ENCODE measurements at regions not wholly inside any gene's neighbourhood (a gene's known extent, or its start where the extent isn't known, plus 50 kb on each side); places are given as distances from the start of the nearest gene placed in this dataset.

DNA sequence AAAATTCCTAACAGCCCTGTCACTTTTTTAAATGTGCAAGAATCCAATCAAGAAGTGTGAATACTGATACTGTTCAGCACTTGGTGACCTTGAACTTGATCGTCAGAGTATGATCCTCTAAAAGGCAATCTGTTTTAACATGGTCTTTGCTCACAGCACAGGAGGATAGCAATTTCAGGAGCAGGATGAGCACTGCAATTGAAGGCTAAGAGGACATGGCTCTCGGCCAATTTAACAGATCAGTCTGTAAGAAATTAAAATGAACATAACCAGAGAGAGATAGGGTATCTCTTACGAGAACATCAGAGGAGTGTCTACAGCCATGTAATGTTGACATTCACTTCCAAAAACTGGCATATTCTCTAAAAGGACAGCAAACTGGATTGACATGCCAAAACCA lies 243.1 kb downstream of the LTN1 start:
- DNase-seq (ENCODE audit: low spot score) = no peak

GRCh38 chr21:28747464-28747863 lies 245.2 kb downstream of the LTN1 start:
- no peak for DNase-seq (ENCODE audit: low spot score)

DNA sequence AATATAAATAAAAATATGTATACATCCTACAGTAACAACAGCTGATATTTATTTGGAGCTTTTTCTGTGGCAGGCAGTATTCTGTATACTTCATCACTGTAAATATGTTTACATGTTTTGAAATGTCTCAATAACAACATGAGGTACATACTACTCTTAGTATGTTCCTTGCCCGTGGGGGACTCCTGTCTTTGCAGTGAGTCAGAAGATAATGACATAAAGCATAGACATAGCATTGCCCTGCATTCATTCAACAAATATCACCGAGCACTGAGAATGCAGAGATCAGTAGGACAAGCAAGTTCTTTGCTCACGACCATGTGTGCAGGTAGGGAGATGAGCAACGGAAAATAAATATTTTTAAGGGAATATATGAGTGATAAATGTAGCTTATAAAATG lies 246.5 kb downstream of the LTN1 start:
- no peak for DNase-seq (ENCODE audit: low spot score)

DNA sequence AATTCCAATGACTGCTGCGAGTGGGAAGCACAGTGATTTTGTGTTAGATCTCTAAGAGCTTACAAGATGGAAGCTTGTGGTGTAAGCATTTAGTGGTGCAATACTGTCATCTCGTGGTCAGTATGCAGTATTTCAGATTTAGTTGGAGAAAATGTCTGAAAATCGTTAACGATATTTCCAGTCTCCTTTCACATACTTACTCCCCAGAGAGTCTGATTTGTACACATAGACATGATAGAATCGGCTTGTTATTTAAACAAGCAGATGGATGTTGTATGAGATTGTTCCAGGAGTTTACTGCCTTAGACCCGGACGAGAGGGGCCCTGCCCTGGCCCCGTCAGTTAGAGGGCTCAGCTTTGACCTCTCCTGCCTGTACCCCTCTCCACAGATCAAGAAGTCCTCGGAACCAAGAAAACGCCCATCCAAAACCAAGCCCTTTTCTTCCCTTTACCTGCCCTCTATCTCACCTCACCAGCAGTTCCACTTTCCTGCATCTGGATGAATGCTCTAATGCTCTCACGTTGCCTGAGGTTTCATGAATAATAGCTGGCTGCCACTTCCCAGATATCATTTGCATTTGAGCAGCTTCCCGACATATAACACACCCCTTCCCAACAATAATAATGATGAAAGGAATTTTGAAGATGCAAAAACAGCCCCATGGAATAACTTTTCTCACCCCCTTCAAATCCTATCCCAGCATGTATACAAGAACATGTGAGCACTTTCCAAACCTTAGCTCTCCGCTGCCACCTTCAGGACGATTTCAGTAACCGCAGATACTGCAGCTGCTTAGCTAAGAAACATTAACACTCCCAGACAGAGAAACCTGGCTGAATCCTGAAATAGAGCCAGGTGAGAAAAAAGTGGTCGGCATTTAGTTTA lies 247.3 kb downstream of the LTN1 start:
- peak; percentile 77 for DNase-seq (ENCODE audit: low spot score)

- DNase-seq (ENCODE audit: low spot score) = no peak
Measured at GRCh38 chr21:28743723-28744122, 249.0 kb downstream of the LTN1 start.

- DNase-seq (ENCODE audit: low spot score) = no peak
Measured at GRCh38 chr21:28742527-28742926, 250.2 kb downstream of the LTN1 start.

- no peak for DNase-seq (ENCODE audit: low spot score)
Measured at GRCh38 chr21:28740125-28740524, 252.6 kb downstream of the LTN1 start.

- DNase-seq (ENCODE audit: low spot score) = no peak
Measured at GRCh38 chr21:28738882-28739281, 253.8 kb downstream of the LTN1 start.

GRCh38 chr21:28738420-28738704 lies 254.3 kb downstream of the LTN1 start:
- DNase-seq (ENCODE audit: low spot score) = no peak

DNA sequence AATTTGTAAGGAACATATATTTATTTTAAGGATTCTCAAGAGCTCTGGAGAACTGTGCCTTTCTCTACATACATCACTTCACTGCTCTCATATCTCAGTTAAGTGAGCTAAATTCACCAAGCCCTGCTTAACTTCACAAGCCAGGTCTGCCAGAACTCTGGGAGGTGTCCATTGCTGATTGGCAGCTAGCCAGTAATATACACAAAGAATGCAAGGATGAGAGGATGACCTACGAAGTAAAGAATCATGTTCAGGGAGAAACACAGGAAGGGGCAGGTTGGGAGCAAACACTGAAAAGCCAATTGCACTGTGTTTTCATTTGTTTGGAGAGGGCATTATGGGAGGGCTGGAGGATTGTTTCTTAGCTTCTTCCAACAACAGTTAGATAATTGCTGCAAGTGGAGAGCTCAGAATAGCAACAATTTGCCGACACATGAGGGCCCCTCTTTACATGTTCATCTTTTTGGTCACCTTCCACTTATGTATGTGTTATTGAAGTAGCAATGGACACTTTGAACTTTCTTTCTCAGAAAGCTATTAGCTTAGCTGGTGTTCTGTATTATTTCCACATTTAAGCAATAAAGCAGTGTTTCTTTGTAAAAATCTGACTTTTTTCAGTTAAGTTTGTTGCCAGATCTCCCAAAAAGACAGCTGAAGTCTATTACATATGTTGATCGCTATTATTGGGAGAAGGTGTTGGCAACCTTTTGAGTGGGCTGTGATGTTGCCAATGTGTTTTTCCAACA lies 254.8 kb downstream of the LTN1 start:
- DNase-seq (ENCODE audit: low spot score) = no peak

- no peak for DNase-seq (ENCODE audit: low spot score)
Measured at GRCh38 chr21:28734522-28735175, 258.0 kb downstream of the LTN1 start.

- no peak for DNase-seq (ENCODE audit: low spot score)
Measured at GRCh38 chr21:28731700-28732321, 260.9 kb downstream of the LTN1 start.

DNA sequence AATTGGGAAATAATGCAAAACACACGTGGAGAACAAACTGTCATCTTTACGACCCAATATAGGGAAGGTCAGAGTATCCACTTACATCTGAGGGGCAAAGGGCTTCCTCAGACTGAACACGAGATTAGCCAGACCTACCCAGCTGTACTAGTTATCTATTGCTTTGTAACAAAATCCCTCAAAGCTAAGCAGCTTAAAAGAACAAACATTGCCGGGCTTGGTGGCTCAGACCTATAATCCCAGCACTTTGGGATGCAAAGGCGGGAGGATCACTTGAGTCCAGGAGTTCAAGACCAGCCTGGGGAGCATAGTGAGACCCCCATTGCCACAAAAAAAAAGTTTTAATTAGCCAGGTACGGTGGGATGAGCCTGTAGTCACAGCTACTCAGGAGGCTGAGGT lies 262.8 kb downstream of the LTN1 start:
- DNase-seq (ENCODE audit: low spot score) = no peak

DNA sequence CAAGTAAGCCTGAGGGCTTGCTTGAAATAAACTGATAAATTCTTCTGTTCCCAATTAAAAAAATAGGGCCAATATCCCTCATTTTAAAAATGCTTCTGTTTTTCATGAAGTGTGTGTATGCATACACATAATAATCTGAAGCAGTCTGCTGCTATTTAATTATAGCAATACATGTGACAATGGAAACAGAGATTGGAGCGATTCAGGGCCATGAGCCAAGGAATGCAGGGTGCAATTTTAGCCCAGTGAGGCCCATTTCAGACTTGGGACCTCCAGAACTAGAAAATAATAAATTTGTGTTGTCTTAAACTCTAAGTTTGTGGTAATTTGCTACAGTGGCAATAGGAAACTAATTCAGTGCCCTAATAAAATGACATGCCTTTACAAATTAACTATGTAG lies 264.9 kb downstream of the LTN1 start:
- DNase-seq (ENCODE audit: low spot score) = no peak

DNA sequence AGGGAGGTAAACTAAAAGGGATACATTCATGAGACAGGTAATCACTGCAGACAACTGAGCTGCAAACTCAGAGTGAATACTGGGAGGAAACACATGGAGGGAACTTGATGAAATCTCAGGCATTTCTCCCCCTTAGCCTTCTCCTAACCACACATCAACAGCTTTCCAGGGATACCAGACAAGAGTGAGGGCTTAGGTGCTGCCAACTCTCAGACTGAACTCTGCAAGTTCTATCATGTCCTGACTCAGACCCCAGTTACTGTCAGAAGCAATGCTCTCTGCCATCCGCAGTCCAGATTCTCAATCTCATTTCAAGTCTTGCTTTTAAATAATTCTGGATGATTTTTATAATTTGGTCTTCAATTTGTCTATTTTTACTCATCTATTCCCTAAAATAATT lies 267.3 kb downstream of the LTN1 start:
- DNase-seq (ENCODE audit: low spot score) = no peak

DNA sequence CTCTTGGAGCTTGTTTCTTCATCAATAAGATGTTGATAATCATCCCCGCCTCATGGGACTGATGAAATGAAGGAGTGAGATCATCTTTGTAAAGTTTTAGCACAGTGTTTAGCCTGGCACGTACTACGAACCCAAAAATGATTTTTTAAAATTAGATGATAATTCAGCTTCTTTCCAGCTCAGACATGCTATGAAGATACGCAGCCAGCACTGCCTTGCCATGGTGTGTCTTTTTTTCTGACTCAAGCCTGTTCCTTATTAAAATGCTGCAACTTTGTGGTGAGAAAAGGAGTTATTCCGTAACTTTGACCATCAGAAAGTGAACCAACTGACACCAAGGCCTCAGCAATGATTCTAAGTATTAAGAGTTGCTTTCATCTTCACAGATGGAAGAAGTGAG lies 269.0 kb downstream of the LTN1 start:
- DNase-seq (ENCODE audit: low spot score) = no peak

- DNase-seq (ENCODE audit: low spot score) = no peak
Measured at GRCh38 chr21:28719723-28720122, 273.0 kb downstream of the LTN1 start.

- no peak for DNase-seq (ENCODE audit: low spot score)
Measured at GRCh38 chr21:28714777-28715464, 277.8 kb downstream of the LTN1 start.

DNA sequence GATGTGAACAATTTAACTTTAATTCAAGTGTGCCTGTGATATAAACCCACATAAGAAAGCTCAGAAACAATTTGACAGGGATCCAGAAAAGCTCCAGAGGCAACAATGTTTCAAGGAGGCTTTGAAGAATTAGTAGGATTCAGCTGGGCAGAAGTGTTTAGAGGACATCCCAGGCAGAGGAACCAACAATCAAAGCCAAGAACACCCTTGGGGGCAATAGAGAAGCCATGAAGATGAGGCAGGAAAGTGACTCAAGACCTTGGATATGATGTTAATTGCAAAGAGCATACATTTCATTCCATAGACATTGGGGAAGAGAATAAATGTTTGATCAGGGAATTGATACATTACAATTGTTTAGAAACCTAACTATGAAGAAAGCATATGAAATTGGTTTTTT lies 280.3 kb downstream of the LTN1 start:
- no peak for DNase-seq (ENCODE audit: low spot score)

GRCh38 chr21:28705616-28706015 lies 287.1 kb downstream of the LTN1 start:
- DNase-seq (ENCODE audit: low spot score) = no peak

DNA sequence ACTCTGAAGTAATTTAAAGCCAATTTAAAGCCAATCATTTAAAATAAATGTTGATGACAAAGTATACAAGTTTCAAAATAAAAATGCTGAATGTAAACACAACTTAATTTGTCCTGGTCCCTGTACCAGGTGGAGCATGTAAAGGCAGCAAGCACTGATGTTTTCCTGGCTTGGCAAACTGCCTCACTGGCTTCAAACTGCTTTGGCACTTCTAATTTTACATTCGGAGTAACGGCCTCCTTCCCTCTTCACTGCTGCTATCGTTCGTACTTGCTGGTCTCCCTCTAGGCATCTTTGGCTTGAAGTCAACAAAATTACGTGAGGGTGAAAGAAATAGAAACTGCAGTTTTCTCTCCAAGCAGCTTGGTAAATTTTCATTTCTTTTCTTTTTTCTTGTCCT lies 287.9 kb downstream of the LTN1 start:
- no peak for DNase-seq (ENCODE audit: low spot score)

DNA sequence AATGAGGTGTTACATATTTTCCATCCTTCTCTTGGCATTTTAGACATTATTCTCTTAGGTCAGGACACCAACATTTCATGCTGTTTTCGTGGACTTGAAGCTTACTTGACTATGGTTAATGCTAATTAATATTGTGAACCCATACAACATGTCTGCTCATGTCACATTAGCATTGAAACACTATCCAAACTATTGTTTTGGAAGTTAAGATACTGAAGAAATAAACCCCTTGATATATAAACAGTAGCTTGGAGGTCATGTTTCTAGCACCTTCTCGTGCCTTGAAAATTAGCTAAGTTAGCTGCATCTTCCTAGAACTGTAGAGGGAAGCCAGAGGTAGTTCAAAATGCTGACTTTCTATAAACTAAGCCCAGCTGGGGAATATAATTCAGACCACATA lies 288.8 kb downstream of the LTN1 start:
- no peak for DNase-seq (ENCODE audit: low spot score)
